HCT116 (cell line): ENCODE measurements at regions not wholly inside any gene's neighbourhood (a gene's known extent, or its start where the extent isn't known, plus 50 kb on each side); places are given as distances from the start of the nearest gene placed in this dataset.

Source experiments
- ATAC-seq: fragments of 200-7000 bp; cut with Tn5 transposase; 2 replicates; pipeline ENCODE4 v1.9.1; 2020; ENCODE audit warnings: mild to moderate bottlenecking, moderate library complexity
- BruUV-seq: library from RNA; stranded (reverse); fragments of 400-500 nt; replicated peaks from 2 replicates; lab custom pipeline; 2021; lab: Mats Ljungman, UMichigan
- CTCF ChIA-PET: fragments of 300-600 bp; sonication (Branson Sonifier 250); formaldehyde crosslinking; loops from one replicate; lab custom pipeline; 2021; ENCODE audit warnings: antibody characterized with exemption; lab: Charles Lee
- POLR2A ChIA-PET: fragments of 300-600, 350-600 bp; sonication (Branson Sonifier 250); formaldehyde crosslinking; loops from one replicate; lab custom pipeline; 2021; ENCODE audit warnings: antibody characterized with exemption; lab: Charles Lee
- RAD21 ChIA-PET, 2 experiments: fragments of 300-600 bp; sonication (Branson Sonifier 250); formaldehyde crosslinking; loops; one replicate each; lab custom pipeline; 2023; ENCODE audit warnings: low total read pairs in 2 of 2; ENCODE audit not compliant: uncharacterized antibody in 2 of 2, unreplicated experiment in 2 of 2, low non-redundant PET in 1 of 2; lab: Charles Lee
- DNase-seq: peaks from one replicate; pipeline ENCODE4 v3.0.0-alpha.2; 2010; ENCODE audit warnings: low read depth, low spot score
- H2AFZ ChIP-seq: fragments of 200-600 bp; shearing (Covaris generic), sonication (generic); 2 replicates; pipeline ENCODE4 v1.6.1; 2017; ENCODE audit warnings: low read depth, mixed run types, mixed read lengths, antibody characterized with exemption, low read length; ENCODE audit not compliant: poor library complexity, severe bottlenecking
- H3K27ac ChIP-seq: 2 replicates; pipeline ENCODE4 v1.5.1; 2012; ENCODE audit warnings: low read depth, low read length
- H3K27me3 ChIP-seq: fragments of 200-600 bp; sonication (generic); 2 replicates; pipeline ENCODE4 v1.6.1; 2016; ENCODE audit warnings: mixed run types, low read length, mixed read lengths; ENCODE audit not compliant: insufficient read depth
- H3K36me3 ChIP-seq, 2 experiments: fragments of 200-500 bp in 1 of 2; fragments of 200-600 bp in 1 of 2; sonication (Bioruptor generic) in 1 of 2; sonication (generic) in 1 of 2; 2 replicates each; pipeline versions ENCODE4 v1.5.1 to v1.6.1; 2014 to 2016; ENCODE audit warnings: low read length in 2 of 2, inconsistent platforms in 1 of 2, mixed read lengths in 1 of 2, mixed run types in 1 of 2; ENCODE audit not compliant: insufficient read depth in 2 of 2, control insufficient read depth in 1 of 2
- H3K4me1 ChIP-seq, 2 experiments: fragments of 200-600 bp in 1 of 2; sonication (generic) in 1 of 2; 2 replicates each; pipeline versions ENCODE4 v1.5.1 to v1.6.1; 2012 to 2017; ENCODE audit warnings: low read length in 2 of 2, inconsistent platforms in 1 of 2, mild to moderate bottlenecking in 1 of 2, mixed read lengths in 1 of 2, mixed run types in 1 of 2, moderate library complexity in 1 of 2; ENCODE audit not compliant: insufficient read depth in 2 of 2, control insufficient read depth in 1 of 2
- H3K4me2 ChIP-seq: fragments of 200-600 bp; sonication (generic); 2 replicates; pipeline ENCODE4 v1.6.1; 2017; ENCODE audit warnings: mixed run types, low read length, mixed read lengths
- H3K4me3 ChIP-seq, 2 experiments: fragments of 200-600 bp in 1 of 2; sonication (generic) in 1 of 2; replicated peaks in 1 of 2; 2 replicates each; pipeline ENCODE4 v1.5.1; 2011 to 2016; ENCODE audit warnings: low read length in 2 of 2, control low read depth in 1 of 2, low read depth in 1 of 2, mild to moderate bottlenecking in 1 of 2, mixed read lengths in 1 of 2, mixed run types in 1 of 2
- H3K79me2 ChIP-seq: fragments of 200-600 bp; sonication (generic); 2 replicates; pipeline ENCODE4 v1.6.1; 2017; ENCODE audit warnings: mild to moderate bottlenecking, mixed run types, low read length, moderate library complexity, mixed read lengths; ENCODE audit not compliant: insufficient read depth
- H3K9ac ChIP-seq: fragments of 200-600 bp; sonication (generic); 2 replicates; pipeline ENCODE4 v1.6.1; 2016; ENCODE audit warnings: low read length, mixed read lengths
- H3K9me2 ChIP-seq: fragments of 200-600 bp; sonication (generic), shearing (Covaris generic); 2 replicates; pipeline ENCODE4 v1.6.1; 2017; ENCODE audit warnings: mixed run types, mild to moderate bottlenecking, moderate library complexity; ENCODE audit not compliant: insufficient read depth
- H3K9me3 ChIP-seq, 2 experiments: fragments of 200-500 bp in 1 of 2; fragments of 200-600 bp in 1 of 2; sonication (Bioruptor generic) in 1 of 2; sonication (generic) in 1 of 2; 2 replicates each; pipeline ENCODE4 v1.6.1; 2014 to 2017; ENCODE audit warnings: low read length in 2 of 2, mixed read lengths in 2 of 2, inconsistent platforms in 1 of 2, low read depth in 1 of 2, mild to moderate bottlenecking in 1 of 2, mixed run types in 1 of 2, moderate library complexity in 1 of 2; ENCODE audit not compliant: control insufficient read depth in 1 of 2, insufficient read depth in 1 of 2
- H4K20me1 ChIP-seq: fragments of 200-600 bp; sonication (generic), shearing (Covaris generic); 2 replicates; pipeline ENCODE4 v1.6.1; 2017; ENCODE audit warnings: mixed run types, mild to moderate bottlenecking, moderate library complexity; ENCODE audit not compliant: insufficient read depth
- CEBPB ChIP-seq: IDR thresholded peaks from 2 replicates; pipeline ENCODE4 v1.6.1; 2012; ENCODE audit warnings: low read depth
- EZH2 ChIP-seq: fragments of 200-600 bp; sonication (generic); IDR thresholded peaks from 2 replicates; pipeline ENCODE4 v1.6.1; 2017; ENCODE audit warnings: antibody characterized with exemption, mixed run types
- EZH2phosphoT487 ChIP-seq: fragments of 200-600 bp; IDR thresholded peaks from 2 replicates; pipeline ENCODE4 v1.6.1; 2018; ENCODE audit warnings: antibody characterized with exemption, borderline replicate concordance
- FOSL1 ChIP-seq: IDR thresholded peaks from 2 replicates; pipeline ENCODE4 v1.6.1; 2012; ENCODE audit warnings: low read depth
- POLR2A ChIP-seq: IDR thresholded peaks from 2 replicates; pipeline ENCODE4 v1.7.0; 2011; ENCODE audit warnings: borderline replicate concordance; ENCODE audit not compliant: insufficient read depth, insufficient read length; ENCODE audit errors: extremely low read depth
- RAD21 ChIP-seq: IDR thresholded peaks from 2 replicates; pipeline ENCODE4 v1.6.1; 2012; ENCODE audit warnings: low read depth, mild to moderate bottlenecking
- REST ChIP-seq: IDR thresholded peaks from 2 replicates; pipeline ENCODE4 v1.6.1; 2012; ENCODE audit warnings: low read depth
- SIN3A ChIP-seq: IDR thresholded peaks from 2 replicates; pipeline ENCODE4 v1.6.1; 2012; ENCODE audit warnings: low read depth
- SP1 ChIP-seq: IDR thresholded peaks from 2 replicates; pipeline ENCODE4 v1.6.1; 2012; ENCODE audit warnings: low read depth
- SRF ChIP-seq: IDR thresholded peaks from 2 replicates; pipeline ENCODE4 v1.6.1; 2012; ENCODE audit warnings: low read depth
- TCF7L2 ChIP-seq: IDR thresholded peaks from 2 replicates; pipeline ENCODE4 v1.7.0; 2011; ENCODE audit warnings: borderline replicate concordance, inconsistent platforms; ENCODE audit not compliant: insufficient read depth, insufficient read length; ENCODE audit errors: extremely low read depth
- intact Hi-C: fragments of 100-400 bp; cut with micrococcal nuclease; formaldehyde crosslinking; loops from 2 replicates; pipeline ENCODE4 v1.10.0; 2022
- TF ChIP-seq, protein P1 (sequence below): IDR thresholded peaks from 2 replicates; pipeline ENCODE4 v1.6.1; 2012
- TF ChIP-seq, protein P2 (sequence below): IDR thresholded peaks from 2 replicates; pipeline ENCODE4 v1.6.1; 2011; ENCODE audit warnings: mild to moderate bottlenecking, low read length, moderate library complexity; ENCODE audit not compliant: insufficient replicate concordance; ENCODE audit errors: extremely low read depth
- TF ChIP-seq, protein P3 (sequence below): IDR thresholded peaks from 2 replicates; pipeline ENCODE4 v1.6.1; 2012

- Histone ChIP-seq H3K36me3 (no peaks in the 10 kb centered on the region), H2AFZ (no peak overlapping the region), H3K79me2 (no peaks in the 10 kb centered on the region), H3K27ac (no peak overlapping the region), H3K4me3 (no peak overlapping the region), H3K9me2 (no peaks in the 10 kb centered on the region), H3K9me3 (no peaks in the 10 kb centered on the region), H3K27me3 (no peaks in the 10 kb centered on the region), H4K20me1 (no peaks in the 10 kb centered on the region), H3K9ac (no peak overlapping the region), H3K4me1 (no peaks in the 10 kb centered on the region), H3K4me2 (no peak overlapping the region)
- no TSS peak for BruUV-seq
- DNase-seq (no peak), ATAC-seq (no peak)
- ChIA-PET POLR2A (no interaction called here), RAD21 (no interaction called here), CTCF (no interaction called here)
- TF ChIP-seq SRF (no peak), POLR2A (no peak), EZH2 (no peak), CEBPB (no peak), EZH2phosphoT487 (no peak), FOSL1 (no peak), SIN3A (no peak), REST (no peak), SP1 (no peak), TCF7L2 (no peak), RAD21 (no peak)
- TF ChIP-seq, protein P1, sequence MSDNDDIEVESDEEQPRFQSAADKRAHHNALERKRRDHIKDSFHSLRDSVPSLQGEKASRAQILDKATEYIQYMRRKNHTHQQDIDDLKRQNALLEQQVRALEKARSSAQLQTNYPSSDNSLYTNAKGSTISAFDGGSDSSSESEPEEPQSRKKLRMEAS, result no peak
- TF ChIP-seq, protein P2, sequence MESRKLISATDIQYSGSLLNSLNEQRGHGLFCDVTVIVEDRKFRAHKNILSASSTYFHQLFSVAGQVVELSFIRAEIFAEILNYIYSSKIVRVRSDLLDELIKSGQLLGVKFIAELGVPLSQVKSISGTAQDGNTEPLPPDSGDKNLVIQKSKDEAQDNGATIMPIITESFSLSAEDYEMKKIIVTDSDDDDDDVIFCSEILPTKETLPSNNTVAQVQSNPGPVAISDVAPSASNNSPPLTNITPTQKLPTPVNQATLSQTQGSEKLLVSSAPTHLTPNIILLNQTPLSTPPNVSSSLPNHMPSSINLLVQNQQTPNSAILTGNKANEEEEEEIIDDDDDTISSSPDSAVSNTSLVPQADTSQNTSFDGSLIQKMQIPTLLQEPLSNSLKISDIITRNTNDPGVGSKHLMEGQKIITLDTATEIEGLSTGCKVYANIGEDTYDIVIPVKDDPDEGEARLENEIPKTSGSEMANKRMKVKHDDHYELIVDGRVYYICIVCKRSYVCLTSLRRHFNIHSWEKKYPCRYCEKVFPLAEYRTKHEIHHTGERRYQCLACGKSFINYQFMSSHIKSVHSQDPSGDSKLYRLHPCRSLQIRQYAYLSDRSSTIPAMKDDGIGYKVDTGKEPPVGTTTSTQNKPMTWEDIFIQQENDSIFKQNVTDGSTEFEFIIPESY, result no peak
- TF ChIP-seq, protein P3, sequence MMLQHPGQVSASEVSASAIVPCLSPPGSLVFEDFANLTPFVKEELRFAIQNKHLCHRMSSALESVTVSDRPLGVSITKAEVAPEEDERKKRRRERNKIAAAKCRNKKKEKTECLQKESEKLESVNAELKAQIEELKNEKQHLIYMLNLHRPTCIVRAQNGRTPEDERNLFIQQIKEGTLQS, result no peak
- intact Hi-C loops, result no loop called here
Measured at GRCh38 chr10:3942937-3943489, 158.0 kb upstream of the KLF6 start.
